ENCODE measurements at regions not wholly inside any gene's neighbourhood (a gene's known extent, or its start where the extent isn't known, plus 50 kb on each side); places are given as distances from the start of the nearest gene placed in this dataset.

- no peak for TF ChIP-seq EZH2phosphoT487 (IDR thresholded peaks at IDR 0.05)
- TF ChIP-seq CTCF (IDR thresholded peaks at IDR 0.05): no peak
These were observed 170.2 kb upstream of the RPS23 start for GRCh38 chr5:82448374-82448773.
